CD4-positive, alpha-beta T cell treated with Interleukin-1 beta for 1 hour (primary cell): ENCODE measurements at regions not wholly inside any gene's neighbourhood (a gene's known extent, or its start where the extent isn't known, plus 50 kb on each side); places are given as distances from the start of the nearest gene placed in this dataset.

Experiments used
- DNase-seq, 2 donors: peaks; one replicate each; pipeline ENCODE4 v3.0.0-alpha.2; 2020 to 2022

GRCh38 chr1:110763149-110763548, 88.4 kb upstream of the KCNA3 start:
- no peak for DNase-seq

- DNase-seq: no peak
Observed at GRCh38 chr1:110760321-110760720, 85.6 kb upstream of the KCNA3 start.

- DNase-seq: no peak
Observed at GRCh38 chr1:110756506-110756905, 81.8 kb upstream of the KCNA3 start.

GRCh38 chr1:110752941-110753725, 78.4 kb upstream of the KCNA3 start:
- DNase-seq: no peak

- DNase-seq: no peak
Observed at GRCh38 chr1:110750562-110750961, 75.8 kb upstream of the KCNA3 start.

GRCh38 chr1:110749960-110750359, 75.2 kb upstream of the KCNA3 start:
- DNase-seq: no peak

GRCh38 chr1:110746644-110747259, 72.0 kb upstream of the KCNA3 start:
- DNase-seq: peak; percentile 14 to 49

GRCh38 chr1:110743397-110743796, 68.7 kb upstream of the KCNA3 start:
- DNase-seq: no peak

GRCh38 chr1:110736900-110737605, 62.3 kb upstream of the KCNA3 start:
- DNase-seq: no peak

- no peak for DNase-seq
Observed at GRCh38 chr1:110734133-110734680, 59.5 kb upstream of the KCNA3 start.

GRCh38 chr1:110731529-110731928, 56.8 kb upstream of the KCNA3 start:
- DNase-seq: no peak

GRCh38 chr1:110728388-110729001, 53.8 kb upstream of the KCNA3 start:
- no peak for DNase-seq

GRCh38 chr1:110727246-110727645, 52.5 kb upstream of the KCNA3 start:
- no peak for DNase-seq

GRCh38 chr1:110726755-110727154, 52.0 kb upstream of the KCNA3 start:
- peak in 1 of 2 donors; percentile 20 for DNase-seq
